ENCODE measurements at regions not wholly inside any gene's neighbourhood (a gene's known extent, or its start where the extent isn't known, plus 50 kb on each side); places are given as distances from the start of the nearest gene placed in this dataset.
A peak's percentile ranks its signal among the peaks of the same experiment; 100 is the strongest.
"Not testable (repeated sequence)": the region's sequence is repeated elsewhere in the genome, so short reads cannot be mapped to it uniquely, and the experiment has no call there.

GRCh38 chr11:34750692-34751405, 130.0 kb downstream of the EHF start:
- DNase-seq = no peak

DNA sequence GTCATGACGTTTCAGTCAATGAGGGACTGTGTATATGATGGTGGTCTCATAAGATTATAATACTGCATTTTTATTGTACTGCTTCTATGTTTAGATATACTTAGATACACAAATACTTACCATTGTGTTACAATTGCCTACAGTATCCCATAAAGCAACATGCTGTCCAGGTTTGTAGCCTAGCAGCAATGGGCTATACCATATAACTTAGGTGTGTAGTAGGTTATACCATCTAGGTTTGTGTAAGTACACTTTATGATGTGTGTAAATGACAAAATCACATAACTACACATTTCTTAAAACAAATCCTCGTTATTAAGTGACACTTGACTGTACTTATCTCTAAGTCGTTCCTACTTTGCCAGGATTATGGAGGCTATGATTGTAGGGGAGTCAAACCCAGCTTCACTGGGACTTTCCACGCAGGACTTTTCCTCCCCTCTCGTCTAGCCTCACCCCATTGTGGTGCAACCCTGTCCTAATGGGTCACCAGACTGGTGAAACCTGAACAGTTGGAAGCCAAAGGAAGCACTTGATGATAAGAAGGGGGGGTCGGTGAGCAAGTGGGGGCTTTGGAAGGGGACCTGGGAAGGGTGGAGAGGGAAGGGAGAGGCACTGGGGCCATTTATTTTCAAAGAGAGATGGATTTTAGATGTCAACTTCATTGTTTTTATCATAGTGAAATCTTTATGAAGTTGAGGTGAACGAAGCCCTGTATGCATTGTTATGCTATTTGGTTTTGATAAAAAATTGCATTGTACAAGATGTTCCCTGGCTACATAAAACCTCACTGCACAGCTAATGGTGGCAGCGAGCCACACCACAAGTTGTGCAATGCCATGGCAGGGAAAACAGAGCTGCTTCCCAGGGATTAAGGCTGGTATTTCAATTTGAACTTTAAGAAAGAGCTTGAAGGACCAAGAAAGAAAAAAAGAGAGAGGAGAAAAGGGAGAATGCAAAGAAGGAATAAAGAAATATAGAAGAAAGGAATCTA, 129.1 kb downstream of the EHF start:
- DNase-seq = peak; percentile 50

- DNase-seq = no peak
These were observed 127.1 kb downstream of the EHF start for GRCh38 chr11:34748036-34748435.

DNA sequence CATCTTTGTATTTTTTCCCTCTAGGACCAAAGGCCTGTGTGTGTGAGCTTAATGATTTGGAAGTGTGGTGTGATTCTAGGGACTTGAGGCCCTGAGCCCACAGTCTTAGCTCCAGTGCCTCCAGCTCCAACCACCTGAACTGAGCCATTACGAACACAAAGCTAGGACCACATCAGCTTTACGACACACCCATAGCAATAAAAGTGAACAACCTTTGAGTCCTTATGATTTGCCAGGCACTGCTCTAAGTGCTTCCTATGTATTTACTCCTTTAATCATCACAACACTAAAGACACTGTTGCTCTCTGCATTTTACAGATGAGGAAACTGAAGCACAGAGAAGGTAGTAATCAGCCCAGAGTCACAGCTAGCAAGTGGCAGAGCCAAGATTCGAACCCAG, 126.4 kb downstream of the EHF start:
- DNase-seq = no peak

- no peak for DNase-seq
These were observed 124.3 kb downstream of the EHF start for GRCh38 chr11:34745195-34745594.

GRCh38 chr11:34744511-34744910, 123.6 kb downstream of the EHF start:
- DNase-seq = no peak

DNA sequence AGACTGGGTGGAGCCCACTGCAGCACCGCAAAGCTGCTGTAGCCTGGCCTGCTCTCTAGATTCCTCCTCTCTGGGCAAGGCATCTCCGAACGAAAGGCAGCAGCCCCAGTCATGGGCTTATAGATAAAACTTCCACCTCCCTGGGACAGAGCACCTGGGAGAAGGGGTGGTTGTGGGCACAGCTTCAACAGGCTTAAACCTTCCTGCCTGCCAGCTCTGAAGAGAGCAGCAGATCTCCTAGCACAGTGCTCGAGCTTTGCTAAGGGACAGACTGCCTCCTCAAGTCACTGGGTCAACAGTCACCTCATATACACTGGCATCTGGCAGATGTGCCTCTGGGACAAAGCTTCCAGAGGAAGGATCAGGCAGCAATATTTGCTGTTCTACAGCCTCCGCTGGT, 117.3 kb downstream of the EHF start:
- DNase-seq = no peak

DNA sequence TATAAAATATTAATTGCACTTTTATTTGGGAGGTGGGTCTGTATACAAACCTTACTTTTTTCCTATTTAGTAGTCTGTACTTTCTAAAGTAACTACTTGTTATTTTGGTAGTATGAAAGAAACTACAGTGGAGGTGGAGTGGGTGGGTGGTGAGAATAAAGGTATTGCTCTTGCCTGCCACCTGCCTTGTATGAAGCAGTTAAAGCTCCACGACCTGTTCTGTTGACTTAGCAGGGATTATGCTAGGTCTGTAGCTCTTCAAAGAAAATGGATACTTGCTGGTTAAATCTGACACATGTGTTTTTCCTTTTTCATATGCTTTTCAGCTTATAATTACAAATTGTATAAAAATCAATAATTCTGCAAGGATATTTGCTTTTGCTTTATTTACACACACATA, 111.9 kb downstream of the EHF start:
- no peak for DNase-seq

DNA sequence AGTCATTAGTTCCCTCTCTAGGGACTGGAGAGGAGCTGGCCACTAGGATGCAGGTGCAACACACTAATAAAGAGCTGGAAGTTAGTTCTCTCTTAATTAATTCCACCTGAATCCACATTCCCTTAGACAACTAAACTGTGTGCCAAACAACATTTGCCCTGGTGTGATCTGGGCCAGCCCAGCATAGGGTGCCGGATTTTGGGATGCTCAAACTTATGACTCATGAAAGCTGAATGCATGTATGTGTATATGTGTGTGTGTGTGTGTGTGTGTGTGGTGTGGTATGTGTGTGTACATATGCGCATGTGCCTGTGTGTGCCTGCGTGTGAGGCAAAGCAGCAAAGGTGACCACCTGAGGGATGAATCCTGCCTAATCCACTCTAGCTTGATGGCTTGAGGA, 110.7 kb downstream of the EHF start:
- DNase-seq = no peak

- DNase-seq = no peak
These were observed 109.8 kb downstream of the EHF start for GRCh38 chr11:34730544-34731295.

DNA sequence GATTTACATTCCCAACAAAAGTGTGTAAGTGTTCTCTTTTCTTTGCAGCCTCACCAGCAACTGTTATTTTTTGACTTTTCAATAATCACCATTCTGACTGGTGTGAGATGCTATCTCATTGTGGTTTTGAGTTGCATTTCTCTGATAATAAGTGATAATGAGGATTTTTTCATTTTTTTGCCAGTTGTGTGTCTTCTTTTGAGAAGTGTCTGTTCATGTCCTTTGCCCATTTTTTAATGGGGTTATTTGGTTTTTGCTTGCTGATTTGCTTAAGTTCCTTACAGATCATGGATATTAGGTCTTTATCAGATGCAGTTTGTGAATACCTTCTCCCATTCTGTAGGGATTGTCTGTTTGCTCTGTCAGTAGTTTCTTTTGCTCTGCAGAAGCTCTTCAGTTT, 107.7 kb downstream of the EHF start:
- no peak for DNase-seq

GRCh38 chr11:34727228-34727737, 106.4 kb downstream of the EHF start:
- no peak for DNase-seq

DNA sequence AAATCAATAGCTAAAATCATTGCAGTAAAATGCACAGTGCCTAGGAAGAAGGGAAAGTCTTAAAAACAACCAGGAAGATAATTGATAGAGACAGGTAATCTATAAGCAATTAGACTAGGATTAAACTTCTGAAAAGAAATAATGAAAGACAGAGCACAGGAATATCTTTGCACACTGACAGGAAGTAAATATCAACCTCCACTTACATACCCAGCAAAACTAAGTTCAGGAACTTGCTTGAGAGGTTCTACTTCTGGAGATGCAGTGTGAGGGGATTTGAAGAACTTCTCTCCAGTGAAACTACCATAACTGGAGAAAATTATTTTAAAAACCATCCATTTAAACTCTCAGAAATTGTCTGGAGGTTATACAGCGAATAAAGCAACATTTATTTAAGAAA, 104.1 kb downstream of the EHF start:
- no peak for DNase-seq

- no peak for DNase-seq
These were observed 100.8 kb downstream of the EHF start for GRCh38 chr11:34721646-34722045.

- DNase-seq = no peak
These were observed 98.5 kb downstream of the EHF start for GRCh38 chr11:34719303-34719848.

DNA sequence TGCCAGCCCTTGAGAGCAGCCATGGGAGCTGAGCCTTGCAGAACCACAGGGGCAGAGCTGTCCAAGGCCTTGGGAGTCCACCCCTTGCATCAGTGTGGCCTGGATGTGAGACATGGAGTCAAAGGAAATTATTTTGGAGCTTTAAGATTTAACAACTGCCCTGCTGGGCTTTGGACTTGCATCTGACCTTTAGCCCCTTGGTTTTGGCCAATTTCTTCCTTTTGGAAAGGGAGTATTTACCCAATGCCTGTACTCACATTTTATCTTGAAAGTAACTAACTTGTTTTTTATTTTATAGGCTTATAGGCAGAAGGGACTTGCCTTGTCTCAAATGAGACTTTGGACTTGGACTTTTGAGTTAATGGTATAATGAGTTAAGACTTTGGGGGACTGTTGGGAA, 92.7 kb downstream of the EHF start:
- not testable (repeated sequence) for DNase-seq

Measured in MV-4-11 (cell line).